H1 (cell line): ENCODE measurements at regions not wholly inside any gene's neighbourhood (a gene's known extent, or its start where the extent isn't known, plus 50 kb on each side); places are given as distances from the start of the nearest gene placed in this dataset.

Experiments used
- CTCF ChIA-PET: fragments of 300-600 bp; sonication (Branson Sonifier 250); formaldehyde crosslinking; loops from one replicate; lab custom pipeline; 2021; ENCODE audit not compliant: partially characterized antibody; lab: Charles Lee
- POLR2A ChIA-PET: fragments of 300-600 bp; sonication (Branson Sonifier 250); formaldehyde crosslinking; loops from one replicate; lab custom pipeline; 2021; ENCODE audit warnings: inconsistent platforms; ENCODE audit not compliant: partially characterized antibody; lab: Charles Lee
- DNase-seq, 2 experiments: peaks; one replicate each; pipeline versions ENCODE4 v3.0.0 to v3.0.0-alpha.2; 2010 to 2022; ENCODE audit warnings: low spot score in 2 of 2, low read depth in 1 of 2, mixed read lengths in 1 of 2
- FAIRE-seq: peaks from 2 replicates; lab custom pipeline; 2011; peaks lifted over from hg19 to GRCh38; lab: Jason Lieb, UNC
- H2AFZ ChIP-seq: 2 replicates; pipeline ENCODE4 v1.8.1; 2012; ENCODE audit warnings: low read length, inconsistent platforms
- H2AK5ac ChIP-seq: 2 replicates; pipeline ENCODE4 v1.6.1; 2013; ENCODE audit warnings: low read depth, low read length
- H2BK120ac ChIP-seq: replicated peaks from 2 replicates; pipeline ENCODE3; 2013; ENCODE audit warnings: low read depth, low read length, inconsistent platforms
- H2BK12ac ChIP-seq: 2 replicates; pipeline ENCODE4 v1.6.1; 2013; ENCODE audit warnings: low read depth, low read length
- H2BK15ac ChIP-seq: 2 replicates; pipeline ENCODE4 v1.6.1; 2013; ENCODE audit warnings: low read length
- H2BK20ac ChIP-seq: 2 replicates; pipeline ENCODE4 v1.6.1; 2013; ENCODE audit warnings: low read length
- H2BK5ac ChIP-seq: 2 replicates; pipeline ENCODE4 v1.6.1; 2013; ENCODE audit warnings: low read depth, low read length
- H3K14ac ChIP-seq: 2 replicates; pipeline ENCODE4 v1.6.1; 2013; ENCODE audit warnings: inconsistent platforms; ENCODE audit not compliant: insufficient read length
- H3K18ac ChIP-seq: 2 replicates; pipeline ENCODE4 v1.6.1; 2013; ENCODE audit warnings: low read length; ENCODE audit errors: extremely low read depth
- H3K23ac ChIP-seq: 2 replicates; pipeline ENCODE4 v1.6.1; 2013; ENCODE audit warnings: inconsistent platforms; ENCODE audit not compliant: insufficient read length
- H3K23me2 ChIP-seq: 2 replicates; pipeline ENCODE4 v1.6.1; 2013; ENCODE audit warnings: low read depth, low read length
- H3K27ac ChIP-seq: 2 replicates; pipeline ENCODE4 v1.6.1; 2011; ENCODE audit warnings: low read depth, low read length, inconsistent platforms
- H3K27me3 ChIP-seq, 4 experiments: replicated peaks in 1 of 4; 1 replicate in 1 of 4; 2 replicates in 3 of 4; pipeline versions ENCODE4 v1.6.1 to v1.8.1; 2011 to 2013; ENCODE audit warnings: low read length in 3 of 4, mild to moderate bottlenecking in 3 of 4, inconsistent platforms in 2 of 4, mixed read lengths in 2 of 4, moderate library complexity in 1 of 4; ENCODE audit not compliant: control insufficient read depth in 3 of 4, insufficient read depth in 3 of 4; ENCODE audit errors: extremely low read depth in 1 of 4
- H3K36me3 ChIP-seq, 4 experiments: 2 replicates each; pipeline versions ENCODE4 v1.6.1 to v1.8.1; 2011 to 2013; ENCODE audit warnings: mild to moderate bottlenecking in 4 of 4, low read length in 3 of 4, moderate library complexity in 2 of 4, control low read depth in 1 of 4, inconsistent platforms in 1 of 4; ENCODE audit not compliant: insufficient read depth in 4 of 4, control insufficient read depth in 2 of 4
- H3K4ac ChIP-seq: replicated peaks from 2 replicates; pipeline ENCODE3; 2013; ENCODE audit warnings: low read length, low read depth, mixed read lengths, inconsistent platforms; ENCODE audit not compliant: insufficient read length
- H3K4me1 ChIP-seq, 4 experiments: replicated peaks in 1 of 4; 1 replicate in 1 of 4; 2 replicates in 3 of 4; pipeline versions ENCODE4 v1.6.1 to v1.8.1; 2011 to 2013; ENCODE audit warnings: low read length in 3 of 4, inconsistent platforms in 2 of 4, mixed read lengths in 1 of 4; ENCODE audit not compliant: insufficient read depth in 4 of 4, control insufficient read depth in 3 of 4
- H3K4me2 ChIP-seq, 2 experiments: 2 replicates each; pipeline versions ENCODE4 v1.6.1 to v1.8.1; 2011 to 2013; ENCODE audit warnings: low read depth in 2 of 2, low read length in 2 of 2, control low read depth in 1 of 2, inconsistent platforms in 1 of 2, mild to moderate bottlenecking in 1 of 2; ENCODE audit not compliant: insufficient read depth in 1 of 2
- H3K4me3 ChIP-seq, 4 experiments: fragments of 200-600, 300-600 bp in 1 of 4; sonication (generic), shearing (Covaris generic), sonication (Bioruptor Twin) in 1 of 4; 2 replicates each; pipeline versions ENCODE4 v1.5.1 to v1.8.1; 2011 to 2016; ENCODE audit warnings: low read length in 4 of 4, low read depth in 3 of 4, control low read depth in 2 of 4, inconsistent platforms in 2 of 4, mild to moderate bottlenecking in 2 of 4, mixed read lengths in 1 of 4, moderate library complexity in 1 of 4; ENCODE audit not compliant: insufficient read depth in 2 of 4; ENCODE audit errors: extremely low read depth in 1 of 4
- H3K56ac ChIP-seq: replicated peaks from 2 replicates; pipeline ENCODE3; 2013; ENCODE audit warnings: low read depth, mild to moderate bottlenecking, mixed read lengths, low read length, inconsistent platforms; ENCODE audit not compliant: insufficient read length
- H3K79me1 ChIP-seq: 2 replicates; pipeline ENCODE4 v1.6.1; 2013; ENCODE audit warnings: low read depth, low read length, control low read depth
- H3K79me2 ChIP-seq, 2 experiments: 2 replicates each; pipeline versions ENCODE4 v1.6.1 to v1.8.1; 2012 to 2013; ENCODE audit warnings: low read length in 2 of 2, mild to moderate bottlenecking in 2 of 2, inconsistent platforms in 1 of 2; ENCODE audit not compliant: insufficient read depth in 2 of 2, control insufficient read depth in 1 of 2
- H3K9ac ChIP-seq, 4 experiments: replicated peaks in 1 of 4; 1 replicate in 1 of 4; 2 replicates in 3 of 4; pipeline versions ENCODE4 v1.6.1 to v1.8.1; 2011 to 2013; ENCODE audit warnings: low read depth in 3 of 4, low read length in 3 of 4, control low read depth in 2 of 4, mild to moderate bottlenecking in 2 of 4, moderate library complexity in 2 of 4, inconsistent platforms in 1 of 4; ENCODE audit errors: extremely low read depth in 1 of 4
- H3K9me3 ChIP-seq, 2 experiments: 2 replicates each; pipeline versions ENCODE4 v1.6.1 to v1.8.1; 2012 to 2013; ENCODE audit warnings: mild to moderate bottlenecking in 2 of 2, moderate library complexity in 2 of 2, control low read depth in 1 of 2, inconsistent platforms in 1 of 2, low read depth in 1 of 2, low read length in 1 of 2, mixed read lengths in 1 of 2; ENCODE audit not compliant: insufficient read depth in 2 of 2
- H4K20me1 ChIP-seq, 2 experiments: replicated peaks in 1 of 2; 2 replicates each; pipeline versions ENCODE3 to v1.8.1; 2011 to 2013; ENCODE audit warnings: inconsistent platforms in 2 of 2, low read length in 2 of 2, mild to moderate bottlenecking in 1 of 2; ENCODE audit not compliant: insufficient read depth in 2 of 2, control insufficient read depth in 1 of 2
- H4K5ac ChIP-seq: 2 replicates; pipeline ENCODE4 v1.6.1; 2013; ENCODE audit warnings: low read length, low read depth, mixed read lengths, inconsistent platforms; ENCODE audit not compliant: insufficient read length
- H4K8ac ChIP-seq: 2 replicates; pipeline ENCODE4 v1.8.0; 2013; ENCODE audit warnings: mild to moderate bottlenecking, moderate library complexity, low read length, inconsistent platforms; ENCODE audit not compliant: insufficient read depth; ENCODE audit errors: extremely low read depth
- H4K91ac ChIP-seq: replicated peaks from 2 replicates; pipeline ENCODE3; 2013; ENCODE audit warnings: low read length, mixed read lengths, inconsistent platforms; ENCODE audit not compliant: insufficient read length
- CTCF ChIP-seq, 3 experiments: IDR thresholded peaks; 1 replicate in 2 of 3; 2 replicates in 1 of 3; pipeline versions ENCODE4 v1.5.1 to v1.6.1; 2011; ENCODE audit warnings: low read length in 3 of 3, mild to moderate bottlenecking in 3 of 3, inconsistent platforms in 2 of 3, low read depth in 1 of 3, moderate library complexity in 1 of 3; ENCODE audit not compliant: insufficient read depth in 1 of 3; ENCODE audit errors: control extremely low read depth in 1 of 3
- MAX ChIP-seq: IDR thresholded peaks from 2 replicates; pipeline ENCODE4 v1.6.1; 2012; ENCODE audit warnings: inconsistent platforms
- NANOG ChIP-seq: IDR thresholded peaks from 2 replicates; pipeline ENCODE4 v1.6.1; 2011; ENCODE audit warnings: low read length, low read depth, mild to moderate bottlenecking, inconsistent platforms; ENCODE audit not compliant: insufficient read depth, poor library complexity, severe bottlenecking
- RAD21 ChIP-seq, 2 experiments: IDR thresholded peaks in 1 of 2; conservative IDR thresholded peaks in 1 of 2; 2 replicates each; pipeline ENCODE4 v1.6.1; 2011; ENCODE audit warnings: low read depth in 2 of 2, low read length in 2 of 2, improper control_type of control experiment in 1 of 2, inconsistent platforms in 1 of 2, mild to moderate bottlenecking in 1 of 2, moderate library complexity in 1 of 2
- TCF12 ChIP-seq: IDR thresholded peaks from 2 replicates; pipeline ENCODE4 v1.6.1; 2011; ENCODE audit warnings: low read depth, mild to moderate bottlenecking, low read length
- TEAD4 ChIP-seq: IDR thresholded peaks from 2 replicates; pipeline ENCODE4 v1.6.1; 2012; ENCODE audit warnings: low read depth, low read length, inconsistent platforms, mixed read lengths
- WGBS, 2 experiments: shearing (Covaris generic) in 1 of 2; methylation state at CpG; one replicate each; pipeline versions ENCODE4 v1.1.6 to v1.1.7; 2013 to 2015; ENCODE audit warnings: low lambda C conversion rate in 2 of 2, mixed read lengths in 2 of 2, inconsistent platforms in 1 of 2, low coverage in 1 of 2, missing lambda C conversion rate in 1 of 2; ENCODE audit not compliant: insufficient replicate concordance in 2 of 2, insufficient coverage in 1 of 2, insufficient read length in 1 of 2; ENCODE audit errors: extremely low coverage in 1 of 2, missing lambda C conversion rate in 1 of 2; 5-methylcytosine and 5-hydroxymethylcytosine counted together

GRCh38 chr11:96464700-96465307 is 75.0 kb downstream of the JRKL start:
- no peaks in the 10 kb centered on the region for H4K20me1 ChIP-seq
- H4K91ac ChIP-seq, result no peak overlapping the region
- no peak overlapping the region for H2BK5ac ChIP-seq
- peak in 2 of 3 experiments; percentile 63 to 72; a peak in 3 of 4 replicates for TF ChIP-seq CTCF (IDR thresholded peaks at IDR 0.05; ENCODE audit: control extremely low read depth in 1 of 3, insufficient read depth in 1 of 3, low read depth in 1 of 3, low read length in 3 of 3)
- no peak for TF ChIP-seq MAX
- TF ChIP-seq NANOG, result no peak
- TF ChIP-seq TEAD4, result 0 out of 2 replicates have a peak, but pooled peaks have one; percentile 16
- no peak for TF ChIP-seq TCF12
- TF ChIP-seq RAD21 (IDR thresholded peaks at IDR 0.05 in 1 of 2, conservative IDR thresholded peaks at IDR 0.05 in 1 of 2; ENCODE audit: low read depth in 2 of 2, low read length in 2 of 2), result peak; percentile 95 to 96
- no peaks in the 10 kb centered on the region for H3K79me1 ChIP-seq
- no peak overlapping the region for H2BK20ac ChIP-seq
- no peak overlapping the region for H3K14ac ChIP-seq
- no peaks in the 10 kb centered on the region for H3K36me3 ChIP-seq
- H3K4me1 ChIP-seq, result peaks cover 0 to 3% (median 0%) of the 10 kb centered on the region in 4 experiments; a peak in 1 of 7 replicates
- H3K9ac ChIP-seq, result no peak overlapping the region
- H3K23ac ChIP-seq, result no peak overlapping the region
- ChIA-PET POLR2A (no interaction called here), CTCF (interaction anchor here (0.6 to 3.5 kb wide), 54 partner anchors 8 to 889 kb away, joined by 3 to 35 read pairs (median 3); no protein-coding TSS in a partner anchor)
- H3K23me2 ChIP-seq, result no peaks in the 10 kb centered on the region
- H3K18ac ChIP-seq, result no peak overlapping the region
- no peak overlapping the region for H3K56ac ChIP-seq
- WGBS, 2 experiments, result 14% methylated on average over 7 of the region's 7 CpGs; no CpG with 5 or more reads in 1 of the 2 experiments
- H3K4ac ChIP-seq, result no peak overlapping the region
- H3K4me3 ChIP-seq, result no peak overlapping the region
- no peak overlapping the region for H4K8ac ChIP-seq
- H3K27me3 ChIP-seq, result peaks cover 0 to 2% (median 0%) of the 10 kb centered on the region in 4 experiments; a peak in 1 of 7 replicates
- H3K9me3 ChIP-seq, result no peaks in the 10 kb centered on the region
- H3K79me2 ChIP-seq, result no peaks in the 10 kb centered on the region
- FAIRE-seq, result peak; percentile 28
- no peak overlapping the region for H2AFZ ChIP-seq
- no peak overlapping the region for H3K27ac ChIP-seq
- no peak overlapping the region for H2BK12ac ChIP-seq
- no peak overlapping the region for H2BK15ac ChIP-seq
- no peak overlapping the region for H2BK120ac ChIP-seq
- no peak overlapping the region for H4K5ac ChIP-seq
- H2AK5ac ChIP-seq, result no peak overlapping the region
- no peak for DNase-seq
- no peak overlapping the region for H3K4me2 ChIP-seq
